B cell (primary cell): ENCODE measurements at regions not wholly inside any gene's neighbourhood (a gene's known extent, or its start where the extent isn't known, plus 50 kb on each side); places are given as distances from the start of the nearest gene placed in this dataset.

ENCODE experiments used
- ATAC-seq: fragments of 200-7000 bp; cut with Tn5 transposase; one replicate; pipeline ENCODE4 v1.10.0; 2021; ENCODE audit warnings: low read depth, mild to moderate bottlenecking, moderate number of reproducible peaks, moderate library complexity
- CTCF ChIA-PET: fragments of 350-600 bp; sonication (Branson Sonifier 250); formaldehyde crosslinking; loops from one replicate; lab custom pipeline; 2021; ENCODE audit warnings: antibody characterized with exemption, inconsistent platforms; lab: Charles Lee
- POLR2A ChIA-PET: fragments of 350-600 bp; sonication (Branson Sonifier 250); formaldehyde crosslinking; loops from one replicate; lab custom pipeline; 2021; ENCODE audit warnings: antibody characterized with exemption; lab: Charles Lee
- DNase-seq: peaks from one replicate; pipeline ENCODE4 v3.0.0; 2013
- H2AFZ ChIP-seq: 2 replicates; pipeline ENCODE4 v1.6.1; 2012; ENCODE audit warnings: mild to moderate bottlenecking, low read depth, low read length; ENCODE audit not compliant: insufficient read depth, poor library complexity, severe bottlenecking
- H3K27ac ChIP-seq, 2 donors: 1 replicate in 1 of 2; 2 replicates in 1 of 2; pipeline ENCODE4 v1.5.1; 2012 to 2013; ENCODE audit warnings: low read length in 2 of 2, mild to moderate bottlenecking in 2 of 2, moderate library complexity in 1 of 2
- H3K27me3 ChIP-seq, 4 experiments: fragments of 200-600 bp in 1 of 4; sonication (generic) in 1 of 4; replicated peaks in 1 of 4; 1 replicate in 2 of 4; 2 replicates in 2 of 4; pipeline versions ENCODE4 v1.6.1 to v1.7.0; 2013 to 2016; ENCODE audit warnings: low read length in 3 of 4, mild to moderate bottlenecking in 2 of 4, mixed read lengths in 1 of 4, moderate library complexity in 1 of 4; ENCODE audit not compliant: insufficient read depth in 4 of 4, control insufficient read depth in 3 of 4; ENCODE audit errors: control extremely low read depth in 1 of 4
- H3K36me3 ChIP-seq, 2 experiments: replicated peaks in 1 of 2; 1 replicate in 1 of 2; 2 replicates in 1 of 2; pipeline versions ENCODE4 v1.6.1 to v1.7.1; 2013; ENCODE audit warnings: low read length in 1 of 2; ENCODE audit not compliant: insufficient read depth in 2 of 2, control insufficient read depth in 1 of 2; ENCODE audit errors: control extremely low read depth in 1 of 2, extremely low read depth in 1 of 2
- H3K4me1 ChIP-seq, 2 donors: fragments of 200-600 bp in 1 of 2; sonication (generic) in 1 of 2; 1 replicate in 1 of 2; 2 replicates in 1 of 2; pipeline versions ENCODE4 v1.5.1 to v1.6.1; 2013 to 2017; ENCODE audit warnings: low read length in 2 of 2; ENCODE audit not compliant: control insufficient read depth in 2 of 2, insufficient read depth in 2 of 2
- H3K4me2 ChIP-seq: replicated peaks from 2 replicates; pipeline ENCODE3; 2012; ENCODE audit warnings: mild to moderate bottlenecking, low read depth, low read length; ENCODE audit not compliant: poor library complexity, severe bottlenecking
- H3K4me3 ChIP-seq, 5 experiments: fragments of 200-600 bp in 1 of 5; sonication (generic) in 1 of 5; 1 replicate in 3 of 5; 2 replicates in 2 of 5; pipeline versions ENCODE4 v1.5.1 to v1.7.0; 2011 to 2016; ENCODE audit warnings: low read length in 4 of 5, mild to moderate bottlenecking in 4 of 5, low read depth in 2 of 5, control low read depth in 1 of 5, moderate library complexity in 1 of 5; ENCODE audit not compliant: insufficient read depth in 1 of 5; ENCODE audit errors: control extremely low read depth in 1 of 5, extremely low read depth in 1 of 5
- H3K79me2 ChIP-seq: fragments of 200-600 bp; sonication (generic); one replicate; pipeline ENCODE4 v1.6.0; 2016; ENCODE audit warnings: low read length; ENCODE audit not compliant: control insufficient read depth, insufficient read depth
- H3K9ac ChIP-seq: fragments of 200-600 bp; sonication (generic); 2 replicates; pipeline ENCODE4 v1.6.1; 2017; ENCODE audit warnings: mild to moderate bottlenecking, low read length, moderate library complexity
- H3K9me3 ChIP-seq, 3 donors: one replicate each; pipeline versions ENCODE4 v1.6.1 to v1.7.1; 2013; ENCODE audit warnings: low read length in 2 of 3; ENCODE audit not compliant: control insufficient read depth in 2 of 3, insufficient read depth in 1 of 3; ENCODE audit errors: control extremely low read depth in 1 of 3
- H4K20me1 ChIP-seq: 2 replicates; pipeline ENCODE4 v1.6.0; 2012; ENCODE audit warnings: mild to moderate bottlenecking, low read length; ENCODE audit not compliant: insufficient read depth, control insufficient read depth, poor library complexity, severe bottlenecking
- H3K27ac Mint-ChIP-seq: one replicate; pipeline ENCODE4 v1.8.0; 2021; ENCODE audit warnings: mixed read lengths
- H3K27me3 Mint-ChIP-seq: one replicate; pipeline ENCODE4 v1.8.0; 2021; ENCODE audit warnings: mixed read lengths
- H3K4me1 Mint-ChIP-seq: one replicate; pipeline ENCODE4 v1.8.0; 2021; ENCODE audit warnings: mixed read lengths
- H3K4me3 Mint-ChIP-seq: one replicate; pipeline ENCODE4 v1.8.0; 2021; ENCODE audit warnings: mixed read lengths
- H3K9me3 Mint-ChIP-seq: one replicate; pipeline ENCODE4 v1.8.0; 2022; ENCODE audit warnings: mixed read lengths; ENCODE audit not compliant: insufficient read depth
- CTCF ChIP-seq: fragments of 200-600 bp; IDR thresholded peaks from one replicate; pipeline ENCODE4 v1.8.0; 2022; ENCODE audit warnings: antibody characterized with exemption, mild to moderate bottlenecking
- EZH2 ChIP-seq: IDR thresholded peaks from 2 replicates; pipeline ENCODE4 v1.6.1; 2012; ENCODE audit warnings: borderline replicate concordance, low read depth, mild to moderate bottlenecking, moderate library complexity, low read length; ENCODE audit not compliant: insufficient read depth, poor library complexity, severe bottlenecking
- WGBS: methylation state at CpG from one replicate; pipeline ENCODE4 v1.1.5; 2013; ENCODE audit warnings: missing lambda C conversion rate; ENCODE audit not compliant: insufficient coverage; 5-methylcytosine and 5-hydroxymethylcytosine counted together
- intact Hi-C: fragments of 100-400 bp; cut with micrococcal nuclease; formaldehyde crosslinking; loops from one replicate; pipeline ENCODE4 v1.10.0; 2022

DNA sequence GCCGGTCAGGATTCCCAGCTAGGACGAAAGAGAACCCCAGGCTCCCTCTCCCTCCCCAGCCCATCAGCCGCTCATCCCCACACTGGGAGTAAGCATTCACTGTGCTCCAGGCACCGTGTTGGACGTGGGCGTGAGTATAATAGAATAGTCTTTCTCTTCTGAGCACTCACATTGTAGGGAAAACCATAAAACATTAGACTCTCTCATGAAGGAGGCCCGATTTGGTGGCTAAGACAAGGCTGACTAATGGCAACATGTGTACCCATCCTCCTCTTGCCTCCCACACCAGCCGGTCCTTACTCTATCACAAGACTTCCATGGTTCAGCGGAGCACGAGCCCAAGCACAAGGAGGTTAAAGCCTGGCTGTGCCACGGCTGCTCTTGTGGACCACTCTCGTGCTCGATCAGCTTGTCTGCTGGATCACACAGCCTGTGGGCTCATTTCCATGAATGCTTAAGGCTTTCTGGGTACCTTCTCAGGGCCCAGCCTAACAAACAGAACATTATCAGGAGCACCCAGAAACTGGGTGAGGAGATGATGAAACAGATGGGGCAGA, 540.9 kb upstream of the RAB6C start:
- Histone ChIP-seq H3K9ac (no peak overlapping the region), H3K27ac (no peak overlapping the region), H3K79me2 (no peaks in the 10 kb centered on the region), H3K27me3 (no peaks in the 10 kb centered on the region), H3K4me1 (no peaks in the 10 kb centered on the region), H3K4me2 (no peak overlapping the region), H4K20me1 (no peaks in the 10 kb centered on the region), H3K4me3 (no peak overlapping the region), H3K9me3 (no peaks in the 10 kb centered on the region), H3K36me3 (no peaks in the 10 kb centered on the region), H2AFZ (no peak overlapping the region)
- Mint-ChIP-seq H3K9me3 (no peaks in the 10 kb centered on the region), H3K27me3 (peaks cover 7% of the 10 kb centered on the region), H3K4me1 (no peaks in the 10 kb centered on the region), H3K4me3 (no peak overlapping the region), H3K27ac (no peak overlapping the region)
- no peak for ATAC-seq
- no peak for TF ChIP-seq CTCF
- no peak for TF ChIP-seq EZH2
- DNase-seq: no peak
- intact Hi-C loops: no loop called here
- ChIA-PET POLR2A (no interaction called here), CTCF (no interaction called here)
- 83% methylated on average over 5 of the region's 13 CpGs for WGBS

- Mint-ChIP-seq H3K4me3 (no peak overlapping the region), H3K4me1 (no peaks in the 10 kb centered on the region), H3K27ac (no peak overlapping the region), H3K9me3 (no peaks in the 10 kb centered on the region), H3K27me3 (peaks cover 12% of the 10 kb centered on the region)
- H3K27me3 ChIP-seq: no peaks in the 10 kb centered on the region
- no peaks in the 10 kb centered on the region for H3K36me3 ChIP-seq
- H3K4me2 ChIP-seq: no peak overlapping the region
- H3K79me2 ChIP-seq: no peaks in the 10 kb centered on the region
- DNase-seq: no peak
- no peak overlapping the region for H3K27ac ChIP-seq
- ATAC-seq: no peak
- H3K4me3 ChIP-seq: no peak overlapping the region
- no peaks in the 10 kb centered on the region for H3K4me1 ChIP-seq
- H4K20me1 ChIP-seq: no peaks in the 10 kb centered on the region
- no peak overlapping the region for H3K9ac ChIP-seq
- WGBS: 86% methylated on average over 9 of the region's 13 CpGs
- ChIA-PET CTCF (no interaction called here), POLR2A (no interaction called here)
- intact Hi-C loops: no loop called here
- H2AFZ ChIP-seq: no peak overlapping the region
- no peaks in the 10 kb centered on the region for H3K9me3 ChIP-seq
- TF ChIP-seq CTCF: no peak
- TF ChIP-seq EZH2: no peak
Measured at GRCh38 chr2:129439406-129440302, 539.8 kb upstream of the RAB6C start.
